ENCODE measurements at regions not wholly inside any gene's neighbourhood (a gene's known extent, or its start where the extent isn't known, plus 50 kb on each side); places are given as distances from the start of the nearest gene placed in this dataset.
"Not testable (repeated sequence)": the region's sequence is repeated elsewhere in the genome, so short reads cannot be mapped to it uniquely, and the experiment has no call there.

DNA sequence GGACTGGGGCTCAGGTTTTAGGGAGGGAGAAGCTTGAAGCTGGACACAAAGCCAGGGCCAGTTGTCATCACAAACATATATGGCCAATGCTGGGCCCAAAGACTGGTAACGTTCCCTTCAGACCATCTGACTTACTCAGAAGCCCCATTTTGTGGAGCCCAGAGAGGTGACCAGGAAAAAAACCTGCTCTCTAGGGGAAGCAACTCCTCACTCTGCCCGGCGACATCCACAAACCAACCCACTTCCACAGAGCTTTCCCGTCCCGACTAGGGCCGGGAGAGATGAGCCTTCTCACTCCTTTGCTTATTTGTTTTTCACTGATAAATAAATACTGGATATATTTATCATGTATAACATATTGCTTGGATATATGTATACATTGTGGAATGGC lies 180.9 kb upstream of the RTL1 start:
- CTCF ChIA-PET = no interaction called here
- Mint-ChIP-seq H3K27ac (no peak overlapping the region), H3K4me1 (ENCODE audit: low read depth) (no peaks in the 10 kb centered on the region), H3K36me3 (ENCODE audit: low read depth) (no peaks in the 10 kb centered on the region), H3K27me3 (peaks cover 9% of the 10 kb centered on the region), H3K9me3 (no peaks in the 10 kb centered on the region), H3K4me3 (no peak overlapping the region)
- TF ChIP-seq, protein P1, sequence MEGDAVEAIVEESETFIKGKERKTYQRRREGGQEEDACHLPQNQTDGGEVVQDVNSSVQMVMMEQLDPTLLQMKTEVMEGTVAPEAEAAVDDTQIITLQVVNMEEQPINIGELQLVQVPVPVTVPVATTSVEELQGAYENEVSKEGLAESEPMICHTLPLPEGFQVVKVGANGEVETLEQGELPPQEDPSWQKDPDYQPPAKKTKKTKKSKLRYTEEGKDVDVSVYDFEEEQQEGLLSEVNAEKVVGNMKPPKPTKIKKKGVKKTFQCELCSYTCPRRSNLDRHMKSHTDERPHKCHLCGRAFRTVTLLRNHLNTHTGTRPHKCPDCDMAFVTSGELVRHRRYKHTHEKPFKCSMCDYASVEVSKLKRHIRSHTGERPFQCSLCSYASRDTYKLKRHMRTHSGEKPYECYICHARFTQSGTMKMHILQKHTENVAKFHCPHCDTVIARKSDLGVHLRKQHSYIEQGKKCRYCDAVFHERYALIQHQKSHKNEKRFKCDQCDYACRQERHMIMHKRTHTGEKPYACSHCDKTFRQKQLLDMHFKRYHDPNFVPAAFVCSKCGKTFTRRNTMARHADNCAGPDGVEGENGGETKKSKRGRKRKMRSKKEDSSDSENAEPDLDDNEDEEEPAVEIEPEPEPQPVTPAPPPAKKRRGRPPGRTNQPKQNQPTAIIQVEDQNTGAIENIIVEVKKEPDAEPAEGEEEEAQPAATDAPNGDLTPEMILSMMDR (IDR thresholded peaks at IDR 0.05) = no peak
- ATAC-seq (no peak), DNase-seq (no peak)
- intact Hi-C loops (cut with micrococcal nuclease) = no loop called here
- POLR2A ChIA-PET = no interaction called here

DNA sequence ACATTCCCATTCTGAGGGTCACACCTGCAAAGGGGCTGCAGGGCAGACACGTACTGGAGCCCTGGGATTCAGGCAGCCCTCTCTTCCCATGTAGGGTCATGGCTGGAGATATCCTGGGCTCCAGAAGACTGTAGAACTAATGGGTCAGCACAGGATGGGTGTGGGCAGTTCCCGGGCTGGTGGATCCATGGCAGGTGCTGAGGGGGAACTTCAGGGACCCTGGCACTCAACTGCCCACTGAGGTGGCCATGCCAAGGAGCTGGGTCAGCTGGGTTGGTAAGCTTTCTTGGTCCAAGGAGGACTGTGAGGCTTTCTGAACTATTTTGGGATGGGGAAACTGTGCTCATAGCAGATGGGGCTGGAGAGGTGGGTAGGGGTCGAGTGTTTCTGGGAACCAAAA lies 183.4 kb upstream of the RTL1 start:
- ChIA-PET POLR2A (no interaction called here), CTCF (no interaction called here)
- Mint-ChIP-seq H3K9me3 (no peaks in the 10 kb centered on the region), H3K4me3 (no peak overlapping the region), H3K36me3 (ENCODE audit: low read depth) (no peaks in the 10 kb centered on the region), H3K4me1 (ENCODE audit: low read depth) (no peaks in the 10 kb centered on the region), H3K27ac (no peak overlapping the region), H3K27me3 (no peaks in the 10 kb centered on the region)
- DNase-seq = no peak
- no peak for ATAC-seq
- intact Hi-C loops (cut with micrococcal nuclease) = no loop called here
- TF ChIP-seq, protein P1 (IDR thresholded peaks at IDR 0.05) = no peak

DNA sequence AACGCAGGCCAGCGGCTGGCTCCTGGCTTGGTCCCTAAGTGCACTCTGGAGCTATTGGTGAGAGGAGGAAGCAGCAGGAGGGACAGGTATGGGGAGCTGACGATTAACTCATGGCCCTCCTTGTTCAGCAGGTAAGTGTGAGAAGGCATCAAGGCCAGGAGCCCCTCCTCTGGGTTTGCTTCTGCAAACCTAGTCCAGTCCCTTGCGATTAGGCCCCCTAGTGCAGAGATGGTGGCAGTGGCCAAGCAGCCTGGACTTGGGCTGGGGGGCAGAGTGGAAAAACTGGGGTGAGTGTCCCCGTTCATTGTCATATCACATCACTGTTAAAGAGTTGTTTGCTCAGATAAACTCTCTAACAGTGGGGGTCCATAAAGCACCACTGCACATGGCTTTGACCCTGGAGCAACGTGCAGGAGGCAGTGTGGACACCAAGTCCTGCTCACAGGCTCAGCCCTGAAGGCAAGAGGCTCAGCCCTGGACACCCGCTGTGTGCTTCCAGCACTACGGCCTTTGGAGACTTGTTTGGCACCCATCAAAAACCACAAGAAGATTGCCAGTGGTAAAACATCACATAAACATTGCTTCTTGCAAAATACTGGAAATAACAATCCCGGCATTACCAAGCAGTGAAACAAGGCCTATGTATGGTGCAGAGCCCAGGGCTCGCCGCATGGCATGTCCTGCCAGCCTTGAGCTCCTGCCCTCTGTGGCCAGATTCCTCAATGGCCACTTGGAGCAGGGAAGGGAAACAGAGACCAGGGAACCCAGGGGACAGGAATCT lies 184.3 kb upstream of the RTL1 start:
- no peaks in the 10 kb centered on the region for H3K4me1 Mint-ChIP-seq (ENCODE audit: low read depth)
- ATAC-seq = no peak
- ChIA-PET POLR2A (no interaction called here), CTCF (no interaction called here)
- TF ChIP-seq, protein P1 (IDR thresholded peaks at IDR 0.05) = no peak
- no peaks in the 10 kb centered on the region for H3K36me3 Mint-ChIP-seq (ENCODE audit: low read depth)
- H3K4me3 Mint-ChIP-seq = no peak overlapping the region
- H3K27me3 Mint-ChIP-seq = no peaks in the 10 kb centered on the region
- H3K27ac Mint-ChIP-seq = no peak overlapping the region
- intact Hi-C loops (cut with micrococcal nuclease) = no loop called here
- H3K9me3 Mint-ChIP-seq = no peaks in the 10 kb centered on the region
- no peak for DNase-seq

DNA sequence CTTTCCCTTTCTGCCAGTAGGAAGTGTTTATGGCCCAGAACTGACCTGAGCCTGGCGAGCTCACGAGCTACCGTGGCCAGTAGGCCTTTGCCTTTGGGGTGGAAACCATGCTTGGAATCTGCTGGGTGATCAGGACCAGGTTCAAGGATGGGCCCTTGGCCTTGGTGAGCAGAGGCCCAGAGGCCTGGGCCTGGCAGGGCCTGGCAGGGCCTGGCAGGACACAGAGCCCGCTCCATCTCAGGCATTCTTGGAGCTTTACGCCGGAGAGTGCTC lies 184.8 kb upstream of the RTL1 start:
- ATAC-seq = no peak
- H3K9me3 Mint-ChIP-seq = no peaks in the 10 kb centered on the region
- H3K27me3 Mint-ChIP-seq = no peaks in the 10 kb centered on the region
- ChIA-PET POLR2A (no interaction called here), CTCF (no interaction called here)
- intact Hi-C loops (cut with micrococcal nuclease) = no loop called here
- no peak overlapping the region for H3K27ac Mint-ChIP-seq
- no peaks in the 10 kb centered on the region for H3K4me1 Mint-ChIP-seq (ENCODE audit: low read depth)
- DNase-seq = no peak
- H3K4me3 Mint-ChIP-seq = no peak overlapping the region
- TF ChIP-seq, protein P1 (IDR thresholded peaks at IDR 0.05) = no peak
- H3K36me3 Mint-ChIP-seq (ENCODE audit: low read depth) = no peaks in the 10 kb centered on the region

DNA sequence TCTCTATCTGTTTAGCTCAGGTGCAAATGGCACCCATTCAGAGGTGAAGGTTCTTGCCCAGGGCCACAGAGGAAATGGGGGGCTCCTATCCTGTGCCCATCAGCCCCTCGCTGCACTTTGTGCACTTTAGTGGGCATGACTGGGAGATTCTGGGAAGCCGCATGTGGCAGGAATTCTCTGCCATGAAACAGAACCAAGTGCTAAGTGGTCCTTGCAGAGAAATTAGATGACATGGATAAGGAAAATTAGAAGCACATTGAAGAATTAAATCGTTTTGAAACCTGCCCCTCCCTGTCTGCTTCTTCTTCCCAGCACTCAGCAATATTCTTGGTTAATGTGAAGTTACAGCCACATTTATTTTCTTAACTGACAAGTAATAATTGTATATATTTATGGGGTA lies 185.2 kb upstream of the RTL1 start:
- ATAC-seq (no peak), DNase-seq (no peak)
- no peak overlapping the region for H3K27ac Mint-ChIP-seq
- H3K9me3 Mint-ChIP-seq = no peaks in the 10 kb centered on the region
- intact Hi-C loops (cut with micrococcal nuclease) = no loop called here
- ChIA-PET CTCF (no interaction called here), POLR2A (no interaction called here)
- TF ChIP-seq, protein P1 (IDR thresholded peaks at IDR 0.05) = no peak
- H3K4me1 Mint-ChIP-seq (ENCODE audit: low read depth) = no peaks in the 10 kb centered on the region
- no peaks in the 10 kb centered on the region for H3K27me3 Mint-ChIP-seq
- no peak overlapping the region for H3K4me3 Mint-ChIP-seq
- no peaks in the 10 kb centered on the region for H3K36me3 Mint-ChIP-seq (ENCODE audit: low read depth)

DNA sequence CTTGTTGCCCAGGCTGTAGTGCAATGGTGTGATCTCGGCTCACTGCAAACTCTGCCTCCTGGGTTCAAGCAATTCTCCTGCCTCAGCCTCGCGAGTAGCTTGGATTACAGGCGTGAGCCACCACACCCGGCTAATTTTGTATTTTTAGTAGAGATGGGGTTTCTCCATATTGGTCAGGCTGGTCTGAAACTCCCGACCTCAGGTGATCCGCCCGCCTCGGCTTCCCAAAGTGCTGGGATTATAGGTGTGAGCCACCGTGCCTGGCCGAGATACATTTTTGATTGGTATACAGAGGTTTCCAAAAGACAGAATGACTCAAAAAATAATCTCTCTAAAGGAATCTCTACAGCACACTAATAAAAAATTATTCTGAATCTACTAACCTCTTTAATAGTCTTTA lies 187.0 kb upstream of the RTL1 start:
- H3K4me3 Mint-ChIP-seq; DNase-seq; H3K9me3 Mint-ChIP-seq; H3K4me1 Mint-ChIP-seq (ENCODE audit: low read depth); ATAC-seq; H3K36me3 Mint-ChIP-seq (ENCODE audit: low read depth); H3K27ac Mint-ChIP-seq; H3K27me3 Mint-ChIP-seq; intact Hi-C loops (cut with micrococcal nuclease); POLR2A ChIA-PET; CTCF ChIA-PET: not testable (repeated sequence)
